Testis (tissue), 2 donors: ENCODE measurements at regions not wholly inside any gene's neighbourhood (a gene's known extent, or its start where the extent isn't known, plus 50 kb on each side); places are given as distances from the start of the nearest gene placed in this dataset.

ENCODE experiments used
- DNase-seq: peaks from one replicate; pipeline ENCODE4 v3.0.0-alpha.2; 2019
- H3K27ac ChIP-seq, 2 donors: fragments of 200-600 bp; sonication (generic); one replicate each; pipeline ENCODE4 v1.5.1; 2019
- H3K27me3 ChIP-seq: fragments of 200-600 bp; sonication (generic); one replicate; pipeline ENCODE4 v1.5.1; 2019
- H3K36me3 ChIP-seq: fragments of 200-600 bp; sonication (generic); one replicate; pipeline ENCODE4 v1.5.1; 2017; ENCODE audit warnings: low read depth; ENCODE audit errors: missing control alignments
- H3K4me1 ChIP-seq: fragments of 200-600 bp; sonication (generic); one replicate; pipeline ENCODE4 v1.5.1; 2019
- H3K4me3 ChIP-seq, 2 donors: fragments of 200-600 bp; sonication (generic); one replicate each; pipeline ENCODE4 v1.5.1; 2017 to 2019
- H3K9me3 ChIP-seq: fragments of 200-600 bp; sonication (generic); one replicate; pipeline ENCODE4 v1.5.1; 2017
- CTCF ChIP-seq, 3 experiments: fragments of 450-650 bp in 2 of 3; fragments of 200-600 bp in 1 of 3; sonication (generic) in 1 of 3; IDR thresholded peaks; one replicate each; pipeline ENCODE4 v1.5.1; 2016 to 2019; ENCODE audit warnings: antibody characterized with exemption in 3 of 3, mild to moderate bottlenecking in 2 of 3, moderate library complexity in 1 of 3
- POLR2A ChIP-seq: fragments of 450-650 bp; IDR thresholded peaks from one replicate; pipeline ENCODE4 v1.6.1; 2017; ENCODE audit warnings: antibody characterized with exemption, mild to moderate bottlenecking, moderate library complexity
- WGBS, 2 donors: methylation state at CpG; one replicate each; pipeline ENCODE4 v1.1.5; 2018; 5-methylcytosine and 5-hydroxymethylcytosine counted together
- intact Hi-C: fragments of 100-400 bp; cut with DNase I; formaldehyde crosslinking; loops from one replicate; pipeline ENCODE4 v1.15.1; 2023; ENCODE audit warnings: low total_unique reads

- Histone ChIP-seq H3K4me1 (no peaks in the 10 kb centered on the region), H3K4me3 (no peak overlapping the region), H3K27me3 (no peaks in the 10 kb centered on the region), H3K27ac (no peak overlapping the region), H3K9me3 (no peaks in the 10 kb centered on the region), H3K36me3 (no peaks in the 10 kb centered on the region)
- 92 to 100% methylated on average over 1 of the region's 1 CpG for WGBS, 2 donors
- DNase-seq = no peak
- intact Hi-C loops = no loop called here
- TF ChIP-seq CTCF (IDR thresholded peaks at IDR 0.05) (no peak), POLR2A (no peak)
Observed at GRCh38 chr4:111924696-111925095, 220.6 kb upstream of the FAM241A start.

GRCh38 chr4:111930659-111931058 lies 214.6 kb upstream of the FAM241A start:
- Histone ChIP-seq H3K9me3 (no peaks in the 10 kb centered on the region), H3K4me1 (no peaks in the 10 kb centered on the region), H3K27ac (no peak overlapping the region), H3K36me3 (no peaks in the 10 kb centered on the region), H3K4me3 (no peak overlapping the region), H3K27me3 (no peaks in the 10 kb centered on the region)
- no peak for DNase-seq
- 78 to 85% methylated on average over 2 of the region's 2 CpGs for WGBS, 2 donors
- intact Hi-C loops = no loop called here
- TF ChIP-seq POLR2A = no peak
- no peak for TF ChIP-seq CTCF (IDR thresholded peaks at IDR 0.05)

GRCh38 chr4:111933703-111934102 lies 211.6 kb upstream of the FAM241A start:
- 73 to 78% methylated on average over 2 of the region's 2 CpGs for WGBS, 2 donors

GRCh38 chr4:111934314-111934713 lies 210.9 kb upstream of the FAM241A start:
- H3K4me1 ChIP-seq = no peaks in the 10 kb centered on the region
- no peak overlapping the region for H3K27ac ChIP-seq
- no peaks in the 10 kb centered on the region for H3K36me3 ChIP-seq
- no peak for TF ChIP-seq CTCF (IDR thresholded peaks at IDR 0.05)
- H3K27me3 ChIP-seq = no peaks in the 10 kb centered on the region
- H3K4me3 ChIP-seq = no peak overlapping the region
- DNase-seq = no peak
- intact Hi-C loops = no loop called here
- no peaks in the 10 kb centered on the region for H3K9me3 ChIP-seq

More at GRCh38 chr4:111933703-111934102, 211.6 kb upstream of the FAM241A start:
- intact Hi-C loops = no loop called here
- TF ChIP-seq CTCF (IDR thresholded peaks at IDR 0.05) = no peak
- TF ChIP-seq POLR2A = no peak
- H3K4me1 ChIP-seq = no peaks in the 10 kb centered on the region
- no peaks in the 10 kb centered on the region for H3K36me3 ChIP-seq
- no peak overlapping the region for H3K4me3 ChIP-seq
- H3K27me3 ChIP-seq = no peaks in the 10 kb centered on the region
- H3K27ac ChIP-seq = no peak overlapping the region
- no peaks in the 10 kb centered on the region for H3K9me3 ChIP-seq
- DNase-seq = no peak

- Histone ChIP-seq H3K4me3 (no peak overlapping the region), H3K27ac (no peak overlapping the region), H3K36me3 (no peaks in the 10 kb centered on the region), H3K9me3 (no peaks in the 10 kb centered on the region), H3K27me3 (no peaks in the 10 kb centered on the region), H3K4me1 (no peaks in the 10 kb centered on the region)
- TF ChIP-seq CTCF (IDR thresholded peaks at IDR 0.05) (no peak), POLR2A (no peak)
- intact Hi-C loops = no loop called here
- DNase-seq = no peak
Observed at GRCh38 chr4:111937368-111937767, 207.9 kb upstream of the FAM241A start.
